HUDEP-2 (cell line): ENCODE measurements at regions not wholly inside any gene's neighbourhood (a gene's known extent, or its start where the extent isn't known, plus 50 kb on each side); places are given as distances from the start of the nearest gene placed in this dataset.
"Not testable (repeated sequence)": the region's sequence is repeated elsewhere in the genome, so short reads cannot be mapped to it uniquely, and the experiment has no call there.

Experiments used
- DNase-seq, 76 experiments: peaks; one replicate each; lab custom pipeline; 2025; ENCODE audit not compliant: unreplicated experiment in 76 of 76; lab: John Stamatoyannopoulos, UW

DNA sequence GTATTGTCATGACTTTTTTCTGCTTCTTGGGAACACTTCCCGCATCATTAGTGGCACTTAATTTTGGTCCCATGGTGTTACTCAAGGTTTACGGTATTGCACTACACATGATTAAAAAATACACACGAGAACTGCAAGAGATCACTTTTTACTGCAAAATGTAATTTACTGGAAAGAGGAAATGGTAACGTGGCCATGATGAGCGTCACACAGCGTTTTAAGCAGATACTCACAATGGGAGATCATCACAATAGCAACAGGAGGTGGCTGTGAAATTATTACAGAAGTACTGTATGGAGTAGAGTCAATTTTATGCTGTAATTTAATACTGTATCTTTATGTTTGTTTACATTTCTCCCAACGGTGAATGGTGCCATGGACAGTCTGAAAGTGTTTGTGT, 1510.3 kb downstream of the AMY1C start:
- DNase-seq, result no peak

DNA sequence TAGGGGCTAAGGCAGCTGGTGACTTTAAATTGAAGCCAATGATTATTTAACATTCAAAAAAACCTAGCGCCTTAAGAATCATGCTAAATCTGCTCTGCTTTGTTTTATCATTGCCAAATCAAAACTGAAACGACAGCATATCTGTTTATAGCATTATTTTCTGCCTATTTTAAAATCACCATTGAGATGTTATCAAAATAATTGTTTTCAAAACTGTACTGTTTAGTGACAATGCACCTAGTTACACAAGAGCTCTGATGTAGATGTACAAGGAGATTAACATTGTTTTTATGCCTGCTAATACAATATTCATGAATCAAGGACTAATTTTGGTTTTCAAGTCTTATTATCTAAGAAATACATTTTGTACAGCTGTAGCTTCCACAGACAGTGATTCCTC, 1521.3 kb downstream of the AMY1C start:
- no peak for DNase-seq

DNA sequence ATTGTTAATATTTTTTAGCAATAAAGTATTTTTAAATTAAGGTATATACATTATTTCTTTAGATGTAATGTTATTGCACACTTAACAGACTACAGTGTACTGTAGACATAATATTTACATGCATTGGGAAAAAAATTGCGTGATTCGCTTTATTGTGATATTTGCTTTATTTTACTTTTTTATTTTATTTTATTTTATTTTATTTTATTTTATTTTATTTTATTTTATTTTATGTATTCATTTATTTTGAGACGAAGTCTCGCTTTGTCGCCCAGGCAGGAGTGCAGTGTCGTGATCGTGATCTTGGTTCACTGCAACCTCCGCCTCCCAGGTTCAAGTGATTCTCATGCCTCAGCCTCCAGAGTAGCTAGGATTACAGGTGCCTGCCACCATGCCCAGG, 1522.7 kb downstream of the AMY1C start:
- not testable (repeated sequence) for DNase-seq

DNA sequence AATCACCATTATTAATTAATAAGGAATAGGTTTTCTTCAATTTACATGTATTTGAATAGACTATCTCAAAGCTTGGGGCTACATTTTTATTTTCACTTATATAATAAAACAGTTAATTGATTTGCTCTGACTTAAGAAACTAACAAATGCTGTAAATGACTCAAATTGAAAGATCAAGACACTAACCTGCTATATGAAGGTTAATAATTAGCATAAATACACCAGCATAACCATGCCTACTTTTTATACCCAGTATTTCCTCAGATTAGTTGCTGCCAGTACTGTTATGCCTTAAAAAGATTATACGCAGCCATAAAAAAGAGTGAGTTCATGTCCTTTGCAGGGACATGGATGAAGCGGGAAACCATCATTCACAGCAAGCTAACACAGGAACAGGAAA, 1545.1 kb downstream of the AMY1C start:
- DNase-seq, result no peak

DNA sequence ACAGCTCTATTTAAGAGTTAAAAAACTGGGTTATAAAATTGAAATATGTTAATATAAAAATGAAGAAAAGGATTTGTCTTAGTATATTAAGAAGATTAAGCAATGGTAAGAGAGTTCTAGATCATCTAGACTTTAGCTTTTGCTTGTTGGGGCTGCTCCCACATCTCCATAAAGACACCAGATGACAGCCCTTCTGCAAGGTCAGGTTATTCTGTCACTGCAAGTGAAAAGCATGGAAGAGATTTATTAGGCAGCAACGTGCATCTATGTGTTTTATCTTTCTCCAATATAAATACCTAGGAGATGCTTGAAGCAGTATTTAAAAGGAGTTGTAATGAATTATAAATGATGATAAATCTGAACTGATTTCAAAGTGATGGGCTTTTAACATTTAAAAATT, 1560.4 kb downstream of the AMY1C start:
- no peak for DNase-seq

DNA sequence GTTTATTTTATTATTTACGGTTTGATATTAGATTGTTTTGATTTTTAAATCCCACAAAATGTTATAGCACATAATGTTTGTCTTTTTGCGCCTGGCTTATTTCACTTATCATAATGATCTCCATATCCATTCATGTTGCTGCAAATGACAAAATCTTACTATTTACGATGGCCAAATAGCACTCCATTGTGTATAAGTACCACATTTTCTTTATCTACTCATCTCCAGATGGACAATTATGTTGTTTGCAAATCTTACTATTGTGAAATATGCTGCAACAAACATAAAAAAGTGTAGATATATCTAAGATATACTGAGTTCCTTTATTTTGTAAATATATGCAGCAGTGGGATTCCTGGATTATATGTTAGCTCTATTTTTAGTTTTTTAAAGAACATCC, 1568.3 kb downstream of the AMY1C start:
- DNase-seq, result no peak

DNA sequence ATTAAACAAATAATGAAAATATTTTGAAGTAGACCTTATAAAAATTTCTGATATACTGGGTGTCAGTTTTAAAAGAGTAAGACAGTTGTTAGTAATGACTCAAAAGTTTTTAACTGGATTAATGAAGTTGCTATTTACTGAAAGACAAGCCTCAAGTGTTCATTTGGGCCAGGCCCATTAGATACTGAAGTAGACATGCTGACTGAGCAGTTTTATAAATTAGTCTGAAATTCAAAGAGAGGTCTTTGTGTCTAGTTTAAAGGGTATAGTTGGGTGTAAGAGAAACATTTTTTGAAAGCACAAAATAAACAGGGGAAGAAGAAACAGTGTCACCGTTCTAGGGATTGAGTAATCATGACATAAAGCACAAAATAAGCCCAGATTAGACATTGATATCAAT, 1577.2 kb downstream of the AMY1C start:
- DNase-seq, result no peak

DNA sequence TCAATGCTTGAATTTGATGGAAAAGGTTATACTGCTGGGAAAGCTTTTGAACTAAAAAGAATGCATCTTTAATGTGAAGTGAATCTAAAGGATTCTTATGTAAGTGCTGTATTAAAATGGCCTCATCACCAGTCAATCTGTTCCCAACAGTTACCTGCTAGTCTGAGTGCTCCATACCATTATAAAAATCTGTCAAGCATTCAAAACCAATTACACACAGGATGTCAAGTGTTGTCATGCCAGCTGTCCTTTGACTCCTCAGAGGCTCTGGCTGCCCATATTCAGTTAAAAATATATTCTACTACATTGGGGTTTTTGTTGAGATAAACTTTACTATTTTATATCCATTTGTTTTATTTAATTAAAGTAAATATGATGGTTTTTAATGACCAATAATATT, 1587.7 kb downstream of the AMY1C start:
- DNase-seq, result no peak

DNA sequence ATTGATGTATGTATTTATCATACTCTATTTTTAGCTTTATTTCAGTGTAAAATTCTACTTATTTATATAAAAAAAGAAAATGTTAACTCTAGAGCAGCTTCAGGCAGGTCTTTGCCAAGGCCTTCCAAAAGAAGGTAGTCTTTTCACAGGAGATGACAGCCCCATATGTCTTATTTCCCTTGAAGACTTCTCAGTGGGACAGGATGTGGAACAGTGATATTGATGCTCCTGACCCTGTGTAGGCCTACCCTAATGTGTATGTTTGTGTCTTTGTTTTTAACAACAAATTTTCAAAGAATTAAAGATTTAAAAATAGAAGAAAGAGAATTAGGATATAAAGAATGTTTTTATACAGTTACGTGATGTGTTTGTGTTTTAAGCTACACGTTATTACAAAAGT, 1593.6 kb downstream of the AMY1C start:
- no peak for DNase-seq

DNA sequence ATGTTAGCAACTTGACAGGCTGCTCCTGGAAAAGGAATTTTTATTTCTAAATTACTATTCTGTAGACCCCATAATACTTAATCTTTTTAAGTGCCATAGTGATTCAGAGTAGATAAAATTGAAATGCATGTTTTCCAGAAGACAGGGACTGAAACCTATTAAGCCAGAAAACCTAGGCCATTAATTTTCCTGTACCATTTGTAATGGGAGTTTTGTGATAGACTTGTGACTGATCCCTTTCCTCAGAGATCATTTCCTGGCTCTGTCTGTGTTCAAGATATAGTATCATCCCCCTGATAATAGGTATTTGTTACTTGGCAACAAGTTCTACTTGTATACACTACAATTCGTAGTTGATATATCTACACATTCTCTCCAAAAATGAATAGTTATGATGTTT, 1609.8 kb downstream of the AMY1C start:
- no peak for DNase-seq

DNA sequence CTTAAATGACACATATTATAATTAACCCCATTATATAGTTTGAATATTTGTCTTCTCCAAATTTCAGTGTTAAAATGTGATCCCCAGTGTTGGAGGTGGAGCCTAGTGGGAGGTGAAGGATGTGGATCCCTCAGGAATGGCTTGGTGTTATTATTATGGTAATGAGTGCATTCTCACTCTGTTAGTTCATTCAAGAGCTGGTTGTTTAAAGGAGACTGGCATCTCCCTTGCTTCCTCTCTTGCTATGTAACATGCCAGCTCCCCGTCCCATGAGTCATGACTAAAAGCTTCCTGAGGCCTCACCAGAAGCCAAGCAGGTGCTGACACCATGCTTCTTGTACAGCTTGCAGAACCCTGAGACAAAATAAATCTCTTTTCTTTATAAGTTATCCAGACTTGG, 1612.7 kb downstream of the AMY1C start:
- DNase-seq, result no peak

DNA sequence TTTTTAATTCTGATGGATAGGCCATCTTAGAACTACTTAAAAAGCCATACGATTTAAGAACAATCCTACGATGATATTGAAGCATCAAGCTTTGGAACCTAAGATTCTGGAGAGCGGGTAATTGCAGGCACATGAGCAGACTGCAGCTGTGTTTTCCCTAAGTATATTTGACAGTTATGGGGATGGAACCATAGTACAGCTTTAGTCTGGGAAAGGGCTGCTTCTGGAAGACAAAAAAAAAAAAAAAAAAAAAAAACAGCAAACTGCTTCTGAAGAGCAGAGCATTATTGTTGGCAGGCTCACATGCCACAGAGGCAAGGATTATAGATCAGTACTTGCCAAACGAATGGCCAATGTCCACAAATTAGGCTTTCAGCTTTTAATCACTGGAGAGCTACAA, 1618.7 kb downstream of the AMY1C start:
- DNase-seq, result no peak

DNA sequence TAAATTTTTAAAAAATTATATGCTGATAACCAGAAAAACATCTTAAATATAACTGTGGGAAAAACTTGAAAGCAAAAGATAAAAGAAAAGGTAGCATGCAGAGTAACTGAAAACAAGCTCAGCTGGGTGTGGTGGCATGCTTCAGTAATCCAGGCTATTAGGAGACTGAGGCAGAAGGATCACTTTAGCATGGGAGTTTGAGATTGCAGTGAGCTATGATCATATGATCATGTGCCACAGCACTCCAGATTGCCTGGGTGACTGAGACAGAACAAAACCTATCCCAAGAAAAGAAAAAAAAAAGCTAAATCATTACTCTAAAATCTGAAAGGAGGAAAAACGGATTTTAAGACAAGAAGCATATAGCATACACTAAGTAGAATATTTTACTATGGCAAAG, 1624.0 kb downstream of the AMY1C start:
- no peak for DNase-seq

DNA sequence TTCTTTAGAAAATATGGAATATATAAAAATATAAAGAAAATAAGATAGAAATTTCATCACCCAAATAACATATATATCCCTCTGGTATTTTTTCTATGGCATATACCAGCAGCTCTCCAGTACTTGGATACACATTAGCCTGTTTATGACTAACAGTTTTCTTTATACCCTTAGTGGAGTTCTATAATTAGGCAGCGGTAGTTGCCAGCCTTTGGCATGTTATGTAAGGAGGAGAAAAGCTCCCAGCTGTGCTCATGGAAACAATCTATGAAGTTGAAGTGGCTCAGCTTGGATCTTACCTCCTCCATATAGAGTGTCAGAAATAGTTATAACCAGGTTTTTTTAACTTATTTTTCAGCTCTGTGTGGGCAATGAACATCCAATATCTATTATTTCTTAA, 1636.8 kb downstream of the AMY1C start:
- DNase-seq, result no peak

DNA sequence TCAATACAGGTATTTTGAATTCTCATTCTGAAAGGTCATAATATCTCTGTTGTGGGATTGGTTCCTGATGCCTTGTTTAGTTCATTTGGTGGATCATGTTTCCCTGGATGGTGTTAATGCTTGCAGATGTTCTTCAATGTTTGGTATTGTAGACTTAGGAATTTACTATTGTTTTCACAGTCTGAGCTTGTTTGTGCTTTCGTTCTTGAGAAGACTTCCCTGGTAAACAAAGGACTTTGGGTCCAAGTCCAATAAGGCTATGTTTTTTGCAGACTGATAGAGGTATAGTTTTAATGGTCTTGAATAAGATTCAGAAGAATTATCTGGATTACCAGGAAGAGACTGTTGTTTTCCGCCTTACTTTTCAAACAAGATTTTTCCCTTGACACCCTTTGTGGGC, 1646.3 kb downstream of the AMY1C start:
- no peak for DNase-seq

DNA sequence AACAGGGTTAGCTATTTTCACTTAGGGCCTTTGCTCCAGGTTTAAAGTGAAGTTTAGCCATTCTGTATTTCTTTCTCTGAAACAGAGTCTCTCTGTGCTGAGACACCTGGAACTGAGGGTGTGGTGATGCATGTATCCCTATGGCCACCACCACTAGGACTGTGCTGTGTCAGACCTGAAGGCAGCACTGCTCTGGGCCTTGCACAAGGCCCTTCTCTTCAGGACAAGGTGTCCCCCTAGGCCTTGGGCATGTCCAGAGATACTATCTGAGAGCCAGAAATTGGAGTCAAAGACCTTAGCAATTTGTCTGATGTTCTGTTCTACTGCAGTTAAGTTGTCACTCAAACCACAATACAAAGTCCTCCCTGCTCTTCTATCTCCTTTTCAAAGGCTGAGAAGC, 1649.2 kb downstream of the AMY1C start:
- DNase-seq, result no peak

DNA sequence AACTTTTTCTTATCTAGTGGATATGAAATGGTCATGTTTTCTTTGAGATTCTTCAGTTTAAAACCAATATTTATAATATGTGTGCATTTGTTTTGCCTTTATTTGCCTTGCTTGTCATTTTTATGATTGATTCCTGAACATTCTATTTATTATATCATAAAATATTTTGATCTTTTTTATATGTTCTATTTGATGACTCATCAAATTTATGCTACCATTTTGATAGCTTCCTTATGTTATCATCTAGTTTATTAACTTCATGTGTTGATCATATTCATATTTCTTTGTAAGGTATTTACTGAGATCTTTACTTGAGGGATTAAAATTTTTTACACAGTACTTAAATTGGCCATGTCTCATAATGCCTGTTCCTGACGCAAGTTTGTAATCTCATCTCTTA, 1650.0 kb downstream of the AMY1C start:
- DNase-seq, result no peak

DNA sequence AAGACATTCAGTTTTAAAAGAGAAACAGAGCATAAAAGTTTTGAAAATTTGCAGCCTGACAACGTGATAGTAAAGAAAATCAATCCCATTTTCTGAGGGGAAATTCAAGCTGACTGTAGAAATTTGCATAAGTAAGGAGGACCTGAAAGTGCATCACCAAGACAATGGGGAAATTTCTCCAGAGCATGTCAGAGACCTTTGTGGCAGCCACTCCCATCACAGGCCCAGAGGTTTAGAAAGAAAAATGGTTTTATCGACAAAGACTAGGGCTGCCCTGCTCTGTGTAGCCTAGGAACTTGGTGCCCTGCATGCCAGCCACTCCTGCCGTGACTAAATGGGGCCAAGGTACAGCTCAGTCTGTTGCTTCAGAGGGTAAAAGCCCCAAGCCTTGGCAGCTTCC, 1640.2 kb upstream of the PRMT6 start:
- DNase-seq, result no peak

DNA sequence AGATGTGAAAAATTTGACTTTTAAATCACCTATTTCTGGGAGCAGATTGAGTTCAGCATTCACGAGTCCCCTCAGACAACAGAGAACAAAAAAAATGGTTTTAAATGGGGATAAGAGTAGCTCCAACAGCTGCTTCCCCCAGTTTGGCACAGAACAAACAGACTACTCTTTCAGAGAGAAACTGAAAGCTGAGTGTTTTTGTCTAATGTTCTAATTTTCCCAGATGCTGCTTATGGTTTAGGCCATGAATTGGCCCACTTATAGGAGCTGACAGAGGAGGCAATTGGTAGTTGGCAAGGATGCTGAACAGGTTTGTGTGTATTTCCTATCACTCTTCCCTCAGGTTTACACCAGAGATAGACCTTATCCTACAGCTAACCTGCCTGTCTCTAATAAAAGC, 1637.4 kb upstream of the PRMT6 start:
- no peak for DNase-seq

DNA sequence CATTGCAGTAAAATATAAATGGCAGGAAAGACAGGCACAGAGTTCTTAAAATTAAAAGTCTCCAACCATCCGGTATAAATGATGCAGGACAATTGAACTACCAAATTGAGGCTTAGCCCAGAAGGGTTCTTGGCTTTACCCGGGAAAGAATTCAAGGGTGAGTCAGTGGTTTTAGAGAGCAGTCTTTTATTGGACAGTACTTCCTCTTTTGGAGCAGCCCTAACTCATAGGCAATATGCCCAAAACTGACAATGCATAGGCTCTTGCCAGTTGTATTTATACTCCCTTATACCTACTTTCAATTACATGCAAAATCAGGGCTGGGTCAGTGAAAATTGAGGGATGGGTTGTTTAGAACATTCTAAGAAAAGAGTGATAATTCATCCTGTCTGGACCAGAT, 1628.9 kb upstream of the PRMT6 start:
- DNase-seq, result peak in 8 of 76 experiments; percentile 39 to 65 (median 48)

DNA sequence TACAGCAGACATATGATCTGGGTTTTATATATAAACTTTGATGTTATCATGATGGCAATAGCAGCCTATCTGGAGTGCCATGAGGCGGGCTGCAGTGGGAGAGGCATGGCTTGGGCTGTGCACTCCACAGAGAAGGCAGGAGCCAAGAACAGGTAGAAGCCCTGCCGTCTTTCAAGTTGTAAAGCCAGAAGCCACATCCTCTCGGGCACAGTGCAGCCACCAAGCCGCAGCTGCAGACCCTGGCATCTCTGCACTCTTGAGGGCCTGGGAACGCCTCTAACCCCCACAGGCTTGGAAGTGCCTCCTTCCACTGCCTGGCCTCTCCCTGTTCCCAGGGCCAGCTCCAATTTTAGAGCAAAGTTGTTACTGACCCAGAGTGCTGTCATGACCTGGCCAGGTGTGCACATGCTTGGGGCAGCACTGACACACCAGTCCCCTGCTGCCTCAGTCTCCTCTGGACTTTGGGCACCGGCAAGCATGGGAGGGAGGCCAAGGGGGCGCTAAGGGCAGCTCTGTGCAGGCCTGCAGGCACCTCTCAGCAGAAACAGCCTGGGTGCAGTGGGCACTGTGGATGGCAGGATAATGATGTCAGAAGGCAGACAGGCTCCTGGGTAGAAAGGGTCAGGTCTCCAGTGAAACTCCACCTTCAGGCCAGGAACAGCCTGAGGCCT, 1619.8 kb upstream of the PRMT6 start:
- DNase-seq, result no peak

DNA sequence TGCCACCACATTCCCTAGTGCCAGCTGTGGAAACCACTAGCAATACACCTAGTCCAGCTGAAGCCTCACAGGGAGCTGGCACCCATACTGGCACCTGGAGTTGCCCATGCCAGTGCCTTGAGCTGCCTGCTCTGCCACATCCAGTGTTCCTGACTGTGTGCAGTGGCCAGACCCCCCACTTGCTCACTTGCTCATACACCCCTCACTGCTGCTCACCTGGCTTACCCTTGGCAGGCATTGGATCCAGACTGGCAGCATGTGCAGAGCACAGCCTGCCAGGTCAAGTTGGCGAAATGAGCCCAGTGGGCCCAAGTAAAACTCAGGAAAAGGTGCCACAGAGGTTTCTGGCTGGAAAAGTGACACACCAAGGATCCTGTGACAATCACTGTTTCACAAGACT, 1618.6 kb upstream of the PRMT6 start:
- no peak for DNase-seq

DNA sequence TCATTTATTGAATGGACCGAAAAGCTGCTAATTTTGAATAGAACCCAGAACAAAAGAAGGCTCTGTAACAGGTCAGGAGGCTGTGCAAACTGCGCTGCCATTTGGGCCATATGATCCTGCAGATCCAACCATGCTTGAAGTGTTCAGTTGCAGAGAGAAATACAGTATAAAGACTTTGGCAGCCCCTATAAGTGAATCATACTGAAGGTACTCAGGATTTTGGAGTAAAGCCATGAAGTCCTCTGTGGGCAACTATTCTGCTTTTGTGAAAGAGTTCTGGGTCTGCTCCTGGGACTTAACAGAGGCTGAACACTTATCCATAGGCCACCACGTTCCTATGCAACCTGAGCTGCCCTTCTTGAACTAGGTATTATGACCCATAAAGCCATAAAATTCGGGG, 1613.6 kb upstream of the PRMT6 start:
- DNase-seq, result no peak
